OCI-LY1 (cell line): ENCODE measurements at regions not wholly inside any gene's neighbourhood (a gene's known extent, or its start where the extent isn't known, plus 50 kb on each side); places are given as distances from the start of the nearest gene placed in this dataset.
"Not testable (repeated sequence)": the region's sequence is repeated elsewhere in the genome, so short reads cannot be mapped to it uniquely, and the experiment has no call there.

Source experiments
- H2AFZ ChIP-seq: fragments of 200-600 bp; sonication (generic), shearing (Covaris generic); 2 replicates; pipeline ENCODE4 v1.6.0; 2014; ENCODE audit warnings: antibody characterized with exemption, mild to moderate bottlenecking, low read length
- H3F3A ChIP-seq: fragments of 200-600 bp; sonication (generic), shearing (Covaris generic); 2 replicates; pipeline ENCODE4 v1.6.0; 2014; ENCODE audit warnings: mild to moderate bottlenecking, antibody characterized with exemption, low read length, moderate library complexity; ENCODE audit not compliant: insufficient read depth
- H3K27ac ChIP-seq: fragments of 200-600 bp; sonication (generic); 2 replicates; pipeline ENCODE4 v1.5.1; 2014; ENCODE audit warnings: low read length, mixed run types, mild to moderate bottlenecking, low read depth; ENCODE audit not compliant: poor library complexity, severe bottlenecking
- H3K27me3 ChIP-seq: fragments of 200-600 bp; sonication (generic); 2 replicates; pipeline ENCODE4 v1.6.0; 2014; ENCODE audit warnings: antibody characterized with exemption, mild to moderate bottlenecking, low read length, moderate library complexity; ENCODE audit not compliant: insufficient read depth
- H3K36me3 ChIP-seq: fragments of 200-600 bp; sonication (generic); 2 replicates; pipeline ENCODE4 v1.6.1; 2014; ENCODE audit warnings: mild to moderate bottlenecking, antibody characterized with exemption, low read length, moderate library complexity, mixed read lengths; ENCODE audit not compliant: insufficient read depth
- H3K4me1 ChIP-seq: fragments of 200-600 bp; sonication (generic); 2 replicates; pipeline ENCODE4 v1.5.1; 2014; ENCODE audit warnings: mild to moderate bottlenecking, low read length, moderate library complexity; ENCODE audit not compliant: insufficient read depth, severe bottlenecking
- H3K4me2 ChIP-seq: fragments of 200-600 bp; sonication (generic), shearing (Covaris generic); 2 replicates; pipeline ENCODE4 v1.6.1; 2014; ENCODE audit warnings: low read length
- H3K4me3 ChIP-seq: fragments of 200-600 bp; sonication (generic); 2 replicates; pipeline ENCODE4 v1.5.1; 2014; ENCODE audit warnings: low read length, low read depth, mild to moderate bottlenecking, mixed read lengths; ENCODE audit not compliant: poor library complexity, severe bottlenecking
- H3K79me2 ChIP-seq: fragments of 200-600 bp; shearing (Covaris generic); 2 replicates; pipeline ENCODE4 v1.6.1; 2016; ENCODE audit warnings: mixed run types, low read length, mixed read lengths; ENCODE audit not compliant: insufficient read depth
- H3K9ac ChIP-seq: fragments of 200-600 bp; sonication (generic), shearing (Covaris generic); 2 replicates; pipeline ENCODE4 v1.6.1; 2014; ENCODE audit warnings: mild to moderate bottlenecking, low read length, mixed read lengths
- H3K9me2 ChIP-seq: fragments of 200-600 bp; sonication (generic), shearing (Covaris generic); 2 replicates; pipeline ENCODE4 v1.6.1; 2014; ENCODE audit warnings: low read depth, mild to moderate bottlenecking, low read length, mixed read lengths
- H3K9me3 ChIP-seq: fragments of 200-600 bp; shearing (Covaris generic); 2 replicates; pipeline ENCODE4 v1.6.1; 2014; ENCODE audit warnings: low read length, mixed read lengths
- H4K20me1 ChIP-seq: fragments of 200-600 bp; sonication (generic), shearing (Covaris generic); 2 replicates; pipeline ENCODE4 v1.6.0; 2016; ENCODE audit warnings: mild to moderate bottlenecking, low read length; ENCODE audit not compliant: insufficient read depth
- EZH2 ChIP-seq: fragments of 200-600 bp; sonication (generic), shearing (Covaris generic); IDR thresholded peaks from 2 replicates; pipeline ENCODE4 v1.8.0; 2017; ENCODE audit warnings: borderline replicate concordance, mixed run types, mild to moderate bottlenecking, antibody characterized with exemption, low read length, moderate library complexity, mixed read lengths
- TF ChIP-seq, protein P1 (sequence below): fragments of 200-600 bp; sonication (generic), shearing (Covaris generic); IDR thresholded peaks from 2 replicates; pipeline ENCODE4 v1.5.1; 2017; ENCODE audit warnings: mild to moderate bottlenecking, antibody characterized with exemption, low read length, moderate library complexity, mixed read lengths

DNA sequence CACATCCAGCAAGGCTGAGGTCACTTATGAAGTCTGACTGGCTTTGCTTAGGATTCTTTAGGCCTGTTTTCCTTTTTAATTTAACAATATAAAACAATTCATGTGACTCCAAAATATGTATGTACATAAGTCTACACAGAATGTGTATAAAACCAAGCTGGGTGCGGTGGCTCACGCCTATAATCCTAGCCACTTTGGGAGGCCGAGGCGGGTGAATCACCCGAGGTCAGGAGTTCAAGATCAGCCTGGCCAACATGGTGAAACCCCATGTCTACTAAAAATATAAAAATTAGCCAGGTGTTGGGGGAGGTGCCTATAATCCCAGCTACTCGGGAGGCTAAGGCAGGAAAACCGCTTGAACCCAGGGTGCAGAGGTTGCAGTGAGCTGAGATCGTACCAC, 83.1 kb downstream of the SHANK2 start:
- Histone ChIP-seq H3K4me3 (no peak overlapping the region), H3K27me3 (no peaks in the 10 kb centered on the region), H3K9me3 (no peaks in the 10 kb centered on the region), H3K79me2 (no peaks in the 10 kb centered on the region), H3K9me2 (no peaks in the 10 kb centered on the region), H3K4me2 (no peak overlapping the region), H3K27ac (no peak overlapping the region), H3F3A (no peaks in the 10 kb centered on the region), H4K20me1 (no peaks in the 10 kb centered on the region), H3K9ac (no peak overlapping the region), H3K4me1 (no peaks in the 10 kb centered on the region), H3K36me3 (no peaks in the 10 kb centered on the region), H2AFZ (no peak overlapping the region)
- TF ChIP-seq, protein P1, sequence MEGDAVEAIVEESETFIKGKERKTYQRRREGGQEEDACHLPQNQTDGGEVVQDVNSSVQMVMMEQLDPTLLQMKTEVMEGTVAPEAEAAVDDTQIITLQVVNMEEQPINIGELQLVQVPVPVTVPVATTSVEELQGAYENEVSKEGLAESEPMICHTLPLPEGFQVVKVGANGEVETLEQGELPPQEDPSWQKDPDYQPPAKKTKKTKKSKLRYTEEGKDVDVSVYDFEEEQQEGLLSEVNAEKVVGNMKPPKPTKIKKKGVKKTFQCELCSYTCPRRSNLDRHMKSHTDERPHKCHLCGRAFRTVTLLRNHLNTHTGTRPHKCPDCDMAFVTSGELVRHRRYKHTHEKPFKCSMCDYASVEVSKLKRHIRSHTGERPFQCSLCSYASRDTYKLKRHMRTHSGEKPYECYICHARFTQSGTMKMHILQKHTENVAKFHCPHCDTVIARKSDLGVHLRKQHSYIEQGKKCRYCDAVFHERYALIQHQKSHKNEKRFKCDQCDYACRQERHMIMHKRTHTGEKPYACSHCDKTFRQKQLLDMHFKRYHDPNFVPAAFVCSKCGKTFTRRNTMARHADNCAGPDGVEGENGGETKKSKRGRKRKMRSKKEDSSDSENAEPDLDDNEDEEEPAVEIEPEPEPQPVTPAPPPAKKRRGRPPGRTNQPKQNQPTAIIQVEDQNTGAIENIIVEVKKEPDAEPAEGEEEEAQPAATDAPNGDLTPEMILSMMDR, result no peak
- TF ChIP-seq EZH2, result no peak

DNA sequence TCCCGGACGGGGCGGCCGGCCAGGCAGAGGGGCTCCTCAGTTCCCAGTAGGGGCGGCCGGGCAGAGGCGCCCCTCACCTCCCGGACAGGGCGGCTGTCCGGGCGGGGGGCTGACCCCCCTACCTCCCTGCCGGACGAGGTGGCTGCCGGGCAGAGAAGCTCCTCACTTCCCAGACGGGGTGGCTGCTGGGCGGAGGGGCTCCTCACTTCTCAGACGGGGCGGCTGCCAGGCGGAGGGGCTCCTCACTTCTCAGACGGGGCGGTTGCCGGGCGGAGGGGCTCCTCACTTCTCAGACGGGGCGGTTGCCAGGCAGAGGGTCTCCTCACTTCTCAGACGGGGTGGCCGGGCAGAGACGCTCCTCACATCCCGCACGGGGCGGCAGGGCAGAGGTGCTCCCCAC, 84.6 kb downstream of the SHANK2 start:
- H4K20me1 ChIP-seq, H3K36me3 ChIP-seq: not testable (repeated sequence)

DNA sequence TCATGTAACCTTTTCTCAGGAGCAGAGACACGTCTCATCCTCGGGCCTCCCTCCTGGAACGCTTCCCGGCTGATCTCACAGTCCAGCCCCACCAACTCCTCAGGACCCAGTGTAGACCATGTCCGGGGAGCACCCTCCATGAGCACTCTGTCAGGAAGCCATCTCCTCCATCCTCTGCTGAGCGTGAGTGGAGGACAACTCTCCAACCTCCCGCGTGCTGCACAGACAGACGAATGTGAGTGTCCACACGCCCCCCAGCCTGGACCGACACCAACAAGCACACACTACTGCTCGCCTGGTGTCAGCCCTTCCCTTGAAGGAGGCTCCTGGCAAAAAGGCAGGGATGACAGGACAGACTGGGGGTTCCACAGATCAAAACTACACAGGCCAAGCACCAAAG, 86.6 kb downstream of the SHANK2 start:
- H3K9me2 ChIP-seq, result no peaks in the 10 kb centered on the region

More for the DNA sequence above, 84.6 kb downstream of the SHANK2 start:
- not testable (repeated sequence) for H3K27me3 ChIP-seq, H3K27ac ChIP-seq, H3K9ac ChIP-seq, H3K4me3 ChIP-seq, H3K9me3 ChIP-seq, H3K79me2 ChIP-seq, H3K4me1 ChIP-seq, H3K4me2 ChIP-seq, H3F3A ChIP-seq, H3K9me2 ChIP-seq, H2AFZ ChIP-seq

DNA sequence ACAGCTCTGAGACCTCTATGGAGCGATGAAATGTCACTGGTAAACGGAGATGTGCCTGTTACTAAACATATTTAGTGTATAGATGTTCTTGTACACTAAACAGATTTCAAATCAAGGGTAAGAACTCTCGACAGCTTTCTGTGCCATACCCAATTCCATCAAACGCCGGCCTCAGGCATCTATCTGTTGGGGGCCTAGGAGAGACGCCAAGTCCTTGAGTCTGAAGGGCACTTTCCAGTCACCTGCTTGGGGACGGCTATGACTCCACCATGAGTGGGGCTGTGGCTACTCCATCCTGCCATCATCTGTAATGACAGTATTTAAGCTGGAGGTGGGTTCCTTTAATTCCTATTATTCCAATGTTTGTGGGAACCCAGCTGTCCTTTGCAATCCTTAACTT, 87.8 kb downstream of the SHANK2 start:
- Histone ChIP-seq H3K9me3 (no peaks in the 10 kb centered on the region), H3K9ac (no peak overlapping the region)

More for the DNA sequence above, 86.6 kb downstream of the SHANK2 start:
- H3K27me3 ChIP-seq, result no peaks in the 10 kb centered on the region
- no peak for TF ChIP-seq EZH2
- TF ChIP-seq, protein P1, result no peak
- H3K4me1 ChIP-seq, result no peaks in the 10 kb centered on the region
- H2AFZ ChIP-seq, result no peak overlapping the region
- H3K27ac ChIP-seq, result no peak overlapping the region
- H3K79me2 ChIP-seq, result no peaks in the 10 kb centered on the region
- H3K9me3 ChIP-seq, result no peaks in the 10 kb centered on the region
- no peak overlapping the region for H3K4me3 ChIP-seq
- no peak overlapping the region for H3K9ac ChIP-seq
- no peaks in the 10 kb centered on the region for H3K36me3 ChIP-seq
- H4K20me1 ChIP-seq, result no peaks in the 10 kb centered on the region
- no peaks in the 10 kb centered on the region for H3F3A ChIP-seq
- no peak overlapping the region for H3K4me2 ChIP-seq

More for the DNA sequence above, 87.8 kb downstream of the SHANK2 start:
- Histone ChIP-seq H4K20me1 (no peaks in the 10 kb centered on the region), H2AFZ (no peak overlapping the region), H3K36me3 (no peaks in the 10 kb centered on the region), H3K27me3 (no peaks in the 10 kb centered on the region), H3K79me2 (no peaks in the 10 kb centered on the region), H3K4me2 (no peak overlapping the region), H3F3A (no peaks in the 10 kb centered on the region), H3K4me1 (no peaks in the 10 kb centered on the region), H3K4me3 (no peak overlapping the region), H3K27ac (no peak overlapping the region), H3K9me2 (no peaks in the 10 kb centered on the region)
- TF ChIP-seq EZH2, result no peak
- TF ChIP-seq, protein P1, result no peak
